ENCODE measurements at regions not wholly inside any gene's neighbourhood (a gene's known extent, or its start where the extent isn't known, plus 50 kb on each side); places are given as distances from the start of the nearest gene placed in this dataset.
"Not testable (repeated sequence)": the region's sequence is repeated elsewhere in the genome, so short reads cannot be mapped to it uniquely, and the experiment has no call there.

DNA sequence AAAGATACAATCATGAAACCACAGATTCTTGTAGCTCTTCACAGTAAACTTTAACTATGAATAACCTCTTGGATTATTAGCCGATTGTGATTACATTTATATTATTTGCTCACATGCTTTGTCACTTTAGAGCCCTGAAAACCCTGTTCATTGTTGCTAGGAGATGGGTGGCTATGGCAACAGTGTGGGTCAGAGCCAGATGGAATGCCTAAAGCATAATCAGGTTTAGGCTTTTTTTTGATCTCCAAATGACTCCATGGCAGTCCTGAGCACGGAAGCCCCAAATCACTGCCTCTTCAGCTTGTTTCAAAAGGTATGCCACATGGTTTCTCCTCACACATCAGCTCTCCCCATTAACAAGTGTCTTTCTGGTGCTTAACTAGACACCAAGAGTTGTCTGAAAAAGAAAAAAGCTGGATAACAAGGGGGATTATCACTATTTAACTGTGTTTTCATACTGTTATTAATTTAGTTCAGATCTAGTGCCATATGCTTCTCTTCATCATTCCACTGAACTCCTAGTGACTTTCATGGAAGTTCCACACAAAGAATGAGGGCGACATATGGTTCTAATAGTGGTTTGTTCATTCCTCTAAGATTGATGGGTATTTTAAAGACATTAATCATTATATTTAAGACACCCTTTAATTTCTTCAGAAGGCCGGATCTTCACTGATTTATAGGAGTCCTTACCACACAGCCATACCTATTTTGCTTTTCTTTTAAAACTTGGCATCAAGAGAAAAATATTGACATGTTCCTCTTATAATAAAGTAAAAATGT lies 88.8 kb upstream of the PAM start:
- peak; percentile 10 for DNase-seq

- DNase-seq, result peak; percentile 69
Observed at GRCh38 chr5:102668220-102668932, 86.7 kb upstream of the PAM start.

- no peak for DNase-seq
Observed at GRCh38 chr5:102670224-102670836, 84.8 kb upstream of the PAM start.

DNA sequence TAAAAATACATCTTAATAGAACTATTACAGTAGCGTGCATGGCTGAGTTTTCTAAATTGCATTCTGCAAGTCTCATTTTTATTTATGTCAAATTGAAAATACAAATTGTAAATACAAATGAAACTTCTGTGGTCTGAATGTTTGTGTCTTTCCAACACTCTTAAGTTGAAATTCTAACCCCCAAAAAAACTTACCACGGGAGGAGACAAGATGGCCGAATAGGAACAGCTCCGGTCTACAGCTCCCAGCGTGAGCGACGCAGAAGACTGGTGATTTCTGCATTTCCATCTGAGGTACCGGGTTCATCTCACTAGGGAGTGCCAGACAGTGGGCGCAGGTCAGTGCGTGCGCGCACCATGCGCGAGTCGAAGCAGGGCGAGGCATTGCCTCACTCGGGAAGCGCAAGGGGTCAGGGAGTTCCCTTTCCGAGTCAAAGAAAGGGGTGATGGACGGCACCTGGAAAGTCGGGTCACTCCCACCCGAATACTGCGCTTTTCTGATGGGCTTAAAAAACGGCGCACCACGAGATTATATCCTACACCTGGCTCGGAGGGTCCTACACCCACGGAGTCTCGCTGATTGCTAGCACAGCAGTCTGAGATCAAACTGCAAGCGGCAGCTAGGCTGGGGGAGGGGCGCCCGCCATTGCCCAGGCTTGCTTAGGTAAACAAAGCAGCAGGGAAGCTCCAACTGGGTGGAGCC lies 83.9 kb upstream of the PAM start:
- DNase-seq, result not testable (repeated sequence)

DNA sequence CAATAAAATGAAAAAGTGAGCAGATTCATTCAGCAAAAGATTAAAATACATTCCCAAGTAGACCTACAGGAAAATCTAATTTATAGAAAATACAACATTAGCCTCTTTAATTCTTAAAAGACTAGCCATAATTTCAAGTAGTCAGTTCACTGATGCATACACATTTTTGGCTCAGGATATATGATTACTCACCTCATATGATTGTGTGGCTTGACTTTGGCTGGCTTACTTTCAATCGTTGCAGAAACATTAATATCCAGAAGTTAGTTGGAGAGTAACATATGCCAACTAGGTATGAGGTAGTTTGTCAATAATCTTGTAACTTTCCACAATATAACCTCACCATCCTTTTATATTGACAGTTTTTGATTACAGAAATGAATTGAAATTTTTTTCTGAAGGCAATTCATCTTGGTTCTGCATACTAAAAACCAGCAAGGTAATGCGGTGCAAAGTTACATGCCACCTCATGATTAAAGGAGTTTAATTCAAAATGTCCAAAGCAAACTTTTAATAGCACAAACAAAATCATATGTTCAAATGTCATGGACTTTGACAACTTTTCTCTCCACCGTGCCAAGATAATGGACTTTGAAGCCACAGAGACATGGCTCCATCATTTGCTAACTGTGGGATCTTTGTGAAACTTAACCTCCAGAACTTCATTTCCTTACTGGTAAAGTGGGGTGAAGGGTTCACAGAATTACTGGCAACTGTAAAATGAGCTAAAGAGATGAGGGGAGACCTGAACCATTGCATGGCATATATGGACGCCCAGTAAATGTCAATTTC lies 76.6 kb upstream of the PAM start:
- DNase-seq, result no peak

- peak; percentile 3 for DNase-seq
Observed at GRCh38 chr5:102681403-102681983, 73.6 kb upstream of the PAM start.

- DNase-seq, result no peak
Observed at GRCh38 chr5:102682101-102682647, 72.9 kb upstream of the PAM start.

GRCh38 chr5:102688076-102688475 lies 67.0 kb upstream of the PAM start:
- not testable (repeated sequence) for DNase-seq

DNA sequence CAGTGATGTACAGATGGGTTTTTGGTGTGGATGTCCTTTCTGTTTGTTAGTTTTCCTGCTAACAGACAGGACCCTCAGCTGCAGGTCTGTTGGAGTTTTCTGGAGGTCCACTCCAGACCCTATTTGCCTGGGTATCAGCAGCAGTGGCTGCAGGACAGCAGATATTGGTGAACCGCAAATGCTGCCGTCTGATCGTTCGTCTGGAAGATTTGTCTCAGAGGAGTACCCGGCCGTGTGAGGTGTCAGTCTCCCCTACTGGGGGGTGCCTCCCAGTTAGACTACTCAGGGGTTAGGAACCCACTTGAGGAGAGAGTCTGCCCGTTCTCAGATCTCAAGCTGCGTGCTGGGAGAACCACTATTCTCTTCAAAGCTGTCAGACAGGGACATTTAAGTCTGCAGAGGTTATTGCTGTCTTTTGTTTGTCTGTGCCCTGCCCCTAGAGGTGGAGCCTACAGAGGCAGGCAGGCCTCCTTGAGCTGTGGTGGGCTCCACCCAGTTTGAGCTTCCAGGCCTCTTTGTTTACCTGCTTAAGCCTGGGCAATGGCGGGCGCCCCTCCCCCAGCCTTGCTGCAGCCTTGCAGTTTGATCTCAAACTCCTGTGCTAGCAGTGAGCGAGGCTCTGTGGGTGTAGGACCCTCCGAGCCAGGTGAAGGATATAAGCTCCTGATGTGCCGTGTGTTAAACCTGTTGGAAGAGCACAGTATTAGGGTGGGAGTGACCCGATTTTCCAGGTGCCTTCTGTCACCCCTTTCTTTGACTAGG lies 66.3 kb upstream of the PAM start:
- DNase-seq, result not testable (repeated sequence)

DNA sequence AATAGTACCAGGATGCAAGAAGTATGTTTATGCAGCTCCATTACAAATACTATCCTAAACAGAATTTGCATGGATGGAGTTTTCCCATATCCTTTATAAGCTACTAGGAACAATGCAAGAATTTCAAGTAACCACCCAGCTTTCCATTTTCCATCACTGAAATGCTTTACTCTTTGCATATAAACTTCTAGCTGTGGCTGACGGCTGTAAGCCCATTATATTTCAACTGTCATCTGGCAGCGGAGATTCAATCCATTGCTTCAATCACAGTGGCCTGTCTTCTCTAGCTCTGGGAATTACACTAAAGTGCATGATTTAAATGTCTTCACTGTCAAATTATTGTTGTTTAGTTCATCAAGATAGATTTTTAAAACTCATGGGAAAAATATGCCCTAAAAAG lies 64.2 kb upstream of the PAM start:
- no peak for DNase-seq

DNA sequence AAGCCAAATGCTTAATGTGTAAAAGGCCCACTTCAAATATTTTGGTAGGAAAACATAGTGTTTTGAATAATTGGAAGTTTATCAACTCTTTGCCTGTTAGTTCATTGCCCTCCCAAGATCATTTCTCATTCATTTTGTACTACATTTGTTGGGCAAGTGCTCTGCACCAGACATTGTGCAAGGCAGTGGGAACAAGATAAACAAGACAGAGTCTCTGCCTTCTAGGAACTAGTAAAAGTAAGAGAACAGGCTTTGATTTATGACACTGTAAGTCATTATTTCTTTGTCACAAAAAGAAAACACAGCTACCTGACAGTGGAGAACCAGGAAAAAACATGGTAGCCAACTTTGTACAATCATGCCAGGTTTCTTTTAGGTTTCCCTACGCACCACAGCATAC lies 63.7 kb upstream of the PAM start:
- no peak for DNase-seq

DNA sequence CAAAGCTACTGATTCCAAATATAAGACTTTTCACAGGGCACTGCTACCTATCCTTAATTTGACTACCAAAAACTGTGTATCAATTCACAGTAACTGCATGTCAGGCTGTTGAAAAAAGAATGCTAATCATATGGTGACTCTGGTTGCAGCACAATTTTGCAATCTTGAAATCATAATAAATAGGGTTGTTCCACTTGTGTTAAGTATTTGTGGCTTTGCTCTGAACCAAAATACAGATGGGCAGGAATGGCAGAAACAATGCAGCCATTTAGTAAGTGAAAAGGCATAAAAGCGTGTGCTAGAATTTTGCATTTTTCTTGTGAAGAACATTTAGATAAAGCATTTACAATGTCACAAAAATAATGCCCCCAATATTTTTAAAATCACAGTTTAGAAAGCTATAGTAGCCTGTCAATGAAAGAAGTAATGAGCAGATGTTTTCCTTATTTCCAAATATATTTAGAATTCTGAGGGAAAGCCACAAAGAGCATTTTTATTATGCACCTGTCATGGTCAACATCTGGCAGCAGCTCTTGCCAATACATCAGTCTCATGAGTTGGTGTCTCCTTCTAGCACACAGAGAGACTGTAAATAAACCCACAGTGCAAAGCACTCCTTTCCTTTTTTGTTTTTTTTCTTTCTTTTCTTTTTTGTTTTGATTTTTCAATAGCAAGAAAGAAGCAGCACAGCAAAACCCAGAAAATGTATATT lies 54.8 kb upstream of the PAM start:
- DNase-seq, result peak; percentile 28

GRCh38 chr5:102700916-102701315 lies 54.2 kb upstream of the PAM start:
- no peak for DNase-seq

DNA sequence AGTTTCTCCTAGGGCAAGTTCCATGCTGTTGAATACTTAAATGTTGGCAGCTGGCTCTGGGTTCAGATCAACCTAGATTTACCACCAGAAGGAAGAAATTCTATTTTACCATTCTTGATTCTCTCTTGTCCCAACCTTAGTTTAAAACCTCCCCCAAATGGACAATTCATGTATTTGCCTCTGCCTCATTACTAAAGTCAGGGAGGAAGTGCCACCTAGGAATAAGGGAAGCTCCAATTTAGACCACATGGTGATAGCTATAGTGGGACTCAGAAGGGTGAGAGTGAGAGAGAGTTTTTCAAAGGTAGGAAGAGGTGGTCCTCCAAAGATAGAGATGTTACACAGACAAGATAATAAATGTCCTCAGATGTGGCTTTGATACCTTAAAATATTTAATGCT lies 53.4 kb upstream of the PAM start:
- DNase-seq, result no peak

Data from DMS79 (cell line).